Renal pelvis (tissue), 1 donor: ENCODE measurements at regions not wholly inside any gene's neighbourhood (a gene's known extent, or its start where the extent isn't known, plus 50 kb on each side); places are given as distances from the start of the nearest gene placed in this dataset.
"Not testable (repeated sequence)": the region's sequence is repeated elsewhere in the genome, so short reads cannot be mapped to it uniquely, and the experiment has no call there.

Source experiments
- DNase-seq: peaks from one replicate; pipeline ENCODE4 v3.0.0-alpha.2; 2013

- no peak for DNase-seq
Measured at GRCh38 chr16:80915079-80915450, 91.6 kb downstream of the CMC2 start.

- DNase-seq = no peak
Measured at GRCh38 chr16:80914379-80915078, 92.2 kb downstream of the CMC2 start.

- no peak for DNase-seq
Measured at GRCh38 chr16:80913397-80913796, 93.3 kb downstream of the CMC2 start.

GRCh38 chr16:80912651-80913050 is 94.0 kb downstream of the CMC2 start:
- no peak for DNase-seq

GRCh38 chr16:80910434-80910833 is 96.3 kb downstream of the CMC2 start:
- no peak for DNase-seq

- no peak for DNase-seq
Measured at GRCh38 chr16:80909720-80910119, 97.0 kb downstream of the CMC2 start.

- DNase-seq = not testable (repeated sequence)
Measured at GRCh38 chr16:80906169-80906568, 100.5 kb downstream of the CMC2 start.

- no peak for DNase-seq
Measured at GRCh38 chr16:80903616-80904015, 99.2 kb upstream of the CDYL2 start.

- no peak for DNase-seq
Measured at GRCh38 chr16:80902306-80903110, 98.1 kb upstream of the CDYL2 start.

- DNase-seq = no peak
Measured at GRCh38 chr16:80900593-80900954, 96.2 kb upstream of the CDYL2 start.

GRCh38 chr16:80899809-80900592 is 95.6 kb upstream of the CDYL2 start:
- peak; percentile 42 for DNase-seq

GRCh38 chr16:80896776-80897175 is 92.4 kb upstream of the CDYL2 start:
- no peak for DNase-seq

- no peak for DNase-seq
Measured at GRCh38 chr16:80894091-80894490, 89.7 kb upstream of the CDYL2 start.

- no peak for DNase-seq
Measured at GRCh38 chr16:80893686-80894085, 89.3 kb upstream of the CDYL2 start.

GRCh38 chr16:80892395-80892794 is 88.0 kb upstream of the CDYL2 start:
- DNase-seq = not testable (repeated sequence)

GRCh38 chr16:80889779-80890359 is 85.5 kb upstream of the CDYL2 start:
- DNase-seq = no peak

GRCh38 chr16:80887062-80887461 is 82.7 kb upstream of the CDYL2 start:
- no peak for DNase-seq

- no peak for DNase-seq
Measured at GRCh38 chr16:80883816-80884215, 79.4 kb upstream of the CDYL2 start.

- DNase-seq = no peak
Measured at GRCh38 chr16:80883159-80883642, 78.8 kb upstream of the CDYL2 start.

GRCh38 chr16:80875616-80876015 is 71.2 kb upstream of the CDYL2 start:
- no peak for DNase-seq

GRCh38 chr16:80874925-80875324 is 70.5 kb upstream of the CDYL2 start:
- no peak for DNase-seq

- no peak for DNase-seq
Measured at GRCh38 chr16:80862160-80862705, 57.8 kb upstream of the CDYL2 start.
